ENCODE measurements at regions not wholly inside any gene's neighbourhood (a gene's known extent, or its start where the extent isn't known, plus 50 kb on each side); places are given as distances from the start of the nearest gene placed in this dataset.
"Not testable (repeated sequence)": the region's sequence is repeated elsewhere in the genome, so short reads cannot be mapped to it uniquely, and the experiment has no call there.

- in situ Hi-C loops (cut with MboI; ENCODE audit: low pct_unique_long_range_greater_than_20kb, low sequenced_read_pairs, unreplicated experiment), result no loop called here
- no peak for DNase-seq (ENCODE audit: low spot score)
- TF ChIP-seq CTCF (IDR thresholded peaks at IDR 0.05; ENCODE audit: extremely low read depth, insufficient read depth, missing control alignments), result no peak
These were observed 177.5 kb upstream of the E2F8 start for GRCh38 chr11:19418221-19418620.

DNA sequence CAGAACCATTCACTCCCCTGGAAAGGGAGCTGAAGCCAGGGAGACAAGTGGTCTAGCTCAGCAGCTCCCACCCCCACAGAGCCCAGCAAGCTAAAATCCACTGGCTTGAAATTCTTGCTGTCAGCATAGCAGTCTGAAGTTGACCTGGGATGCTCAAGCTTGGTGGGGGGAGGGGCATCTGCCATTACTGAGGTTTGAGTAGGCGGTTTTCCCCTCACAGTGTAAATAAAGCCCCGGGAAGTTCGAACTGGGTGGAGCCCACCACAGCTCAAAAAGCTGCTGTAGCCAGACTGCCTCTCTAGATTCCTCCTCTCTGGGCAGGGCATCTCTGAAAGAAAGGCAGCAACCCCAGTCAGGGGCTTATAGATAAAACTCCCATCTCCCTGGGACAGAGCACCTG lies 171.3 kb upstream of the E2F8 start:
- DNase-seq (ENCODE audit: low spot score); in situ Hi-C loops (cut with MboI; ENCODE audit: low pct_unique_long_range_greater_than_20kb, low sequenced_read_pairs, unreplicated experiment): not testable (repeated sequence)

DNA sequence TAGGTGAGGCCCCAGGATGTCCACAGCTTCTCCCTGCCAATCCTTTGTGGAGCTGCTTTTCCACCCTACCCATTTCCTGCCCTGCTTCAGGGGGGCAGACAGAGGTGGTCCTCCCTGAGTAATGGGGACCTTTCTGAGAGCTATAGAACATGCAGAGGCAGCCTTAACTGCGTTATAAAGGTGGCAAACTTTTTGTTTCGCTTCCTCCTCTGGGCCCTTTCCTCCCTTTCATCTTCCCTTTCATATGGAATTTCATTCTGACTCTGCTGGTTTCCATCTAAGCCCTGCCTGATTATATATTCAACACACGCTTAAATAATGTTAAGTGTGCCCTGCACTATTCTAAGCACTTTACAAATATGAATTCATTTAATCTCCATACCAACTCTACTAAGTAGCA lies 169.3 kb upstream of the E2F8 start:
- in situ Hi-C loops (cut with MboI; ENCODE audit: low pct_unique_long_range_greater_than_20kb, low sequenced_read_pairs, unreplicated experiment), result no loop called here
- TF ChIP-seq CTCF (IDR thresholded peaks at IDR 0.05; ENCODE audit: extremely low read depth, insufficient read depth, missing control alignments), result no peak
- DNase-seq (ENCODE audit: low spot score), result peak; percentile 15

DNA sequence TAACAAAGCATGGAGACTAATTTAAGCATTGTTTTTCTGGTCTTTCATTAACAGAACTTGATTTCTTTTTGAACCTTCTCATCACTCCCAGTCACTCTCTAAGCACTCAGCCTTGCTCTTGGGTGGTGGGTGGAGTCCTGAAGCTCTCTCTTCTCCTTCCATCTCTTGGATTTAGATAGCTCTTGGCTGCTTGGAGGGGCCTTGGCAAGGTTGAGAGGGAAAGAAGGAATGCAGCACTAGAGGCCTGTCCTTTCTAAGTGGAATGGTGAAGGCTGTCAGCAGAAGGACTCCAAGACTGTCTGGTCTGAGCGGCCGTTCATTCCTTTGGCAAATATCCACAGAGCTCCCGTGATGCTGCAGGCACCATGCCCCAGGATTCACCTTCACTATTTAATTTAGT lies 168.6 kb upstream of the E2F8 start:
- no peak for DNase-seq (ENCODE audit: low spot score)
- in situ Hi-C loops (cut with MboI; ENCODE audit: low pct_unique_long_range_greater_than_20kb, low sequenced_read_pairs, unreplicated experiment), result no loop called here
- TF ChIP-seq CTCF (IDR thresholded peaks at IDR 0.05; ENCODE audit: extremely low read depth, insufficient read depth, missing control alignments), result no peak

DNA sequence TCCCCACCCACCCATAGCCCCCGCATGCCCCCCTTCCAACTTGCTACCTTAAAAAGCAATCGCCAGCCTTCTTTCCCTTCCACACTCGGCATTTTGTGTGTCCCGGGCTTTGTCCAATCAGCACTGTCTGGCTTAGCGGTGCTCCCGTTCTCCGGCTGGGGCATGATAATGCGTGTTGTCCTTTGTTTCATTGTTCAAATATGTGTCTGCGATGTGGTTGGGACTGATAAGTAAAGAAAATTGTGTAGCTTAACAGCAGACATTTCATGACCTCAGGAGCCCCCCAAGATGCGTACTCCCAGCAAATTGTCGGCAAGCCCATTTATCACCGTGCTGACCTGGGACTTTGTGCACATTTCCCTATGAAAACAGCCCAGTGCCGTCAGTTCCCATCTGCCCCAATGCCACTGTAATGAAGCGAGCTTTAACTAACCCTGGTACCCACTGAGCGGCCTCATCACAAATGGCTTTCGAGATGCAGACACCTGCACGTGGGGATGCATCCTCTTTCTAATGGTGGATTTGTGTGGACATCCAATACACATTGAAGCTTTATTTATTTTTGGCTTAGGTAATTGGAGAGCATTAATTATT lies 167.0 kb upstream of the E2F8 start:
- in situ Hi-C loops (cut with MboI; ENCODE audit: low pct_unique_long_range_greater_than_20kb, low sequenced_read_pairs, unreplicated experiment), result no loop called here
- DNase-seq (ENCODE audit: low spot score), result no peak
- no peak for TF ChIP-seq CTCF (IDR thresholded peaks at IDR 0.05; ENCODE audit: extremely low read depth, insufficient read depth, missing control alignments)

DNA sequence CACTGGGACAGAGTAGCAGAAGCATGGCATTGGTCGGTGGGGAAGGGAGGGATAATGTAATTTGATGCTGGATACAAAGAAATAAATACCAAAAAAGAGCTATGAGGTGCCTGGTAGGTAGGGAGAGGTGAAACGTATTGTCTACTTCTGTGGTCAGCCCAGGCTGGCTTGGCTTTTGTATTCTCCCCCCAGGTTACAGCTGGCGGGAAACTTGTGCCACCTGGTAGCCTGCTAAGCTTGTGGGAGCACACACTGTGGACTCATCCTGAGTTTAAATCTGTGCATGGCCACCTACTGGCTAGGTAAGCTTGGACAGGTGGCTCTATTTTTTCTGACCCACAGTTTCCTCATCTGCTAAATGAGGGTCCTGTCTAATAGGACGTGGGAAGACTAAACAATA lies 165.2 kb upstream of the E2F8 start:
- DNase-seq (ENCODE audit: low spot score), result no peak
- no peak for TF ChIP-seq CTCF (IDR thresholded peaks at IDR 0.05; ENCODE audit: extremely low read depth, insufficient read depth, missing control alignments)
- in situ Hi-C loops (cut with MboI; ENCODE audit: low pct_unique_long_range_greater_than_20kb, low sequenced_read_pairs, unreplicated experiment), result no loop called here

- in situ Hi-C loops (cut with MboI; ENCODE audit: low pct_unique_long_range_greater_than_20kb, low sequenced_read_pairs, unreplicated experiment), result no loop called here
- no peak for TF ChIP-seq CTCF (IDR thresholded peaks at IDR 0.05; ENCODE audit: extremely low read depth, insufficient read depth, missing control alignments)
- DNase-seq (ENCODE audit: low spot score), result no peak
These were observed 164.0 kb upstream of the E2F8 start for GRCh38 chr11:19404787-19405186.
